H9 (cell line): ENCODE measurements at regions not wholly inside any gene's neighbourhood (a gene's known extent, or its start where the extent isn't known, plus 50 kb on each side); places are given as distances from the start of the nearest gene placed in this dataset.

ENCODE experiments used
- DNase-seq: peaks from one replicate; pipeline ENCODE4 v3.0.0-alpha.2; 2017
- H2AFZ ChIP-seq: one replicate; pipeline ENCODE4 v1.6.1; 2013; ENCODE audit warnings: mild to moderate bottlenecking, low read length, control low read depth, moderate library complexity
- H2AK5ac ChIP-seq: 2 replicates; pipeline ENCODE4 v1.6.1; 2013; ENCODE audit warnings: low read length, control low read depth, mixed read lengths; ENCODE audit not compliant: insufficient read length
- H2BK120ac ChIP-seq: one replicate; pipeline ENCODE4 v1.6.1; 2013; ENCODE audit warnings: low read depth, mild to moderate bottlenecking, low read length, control low read depth, inconsistent platforms; ENCODE audit not compliant: poor library complexity, severe bottlenecking
- H2BK12ac ChIP-seq: 2 replicates; pipeline ENCODE4 v1.6.1; 2013; ENCODE audit warnings: low read length, control low read depth, mixed read lengths, low read depth; ENCODE audit not compliant: insufficient read length
- H2BK15ac ChIP-seq: 2 replicates; pipeline ENCODE4 v1.6.1; 2013; ENCODE audit warnings: low read depth, low read length, control low read depth
- H2BK20ac ChIP-seq: one replicate; pipeline ENCODE4 v1.6.1; 2013; ENCODE audit warnings: low read depth, mild to moderate bottlenecking, low read length, control low read depth, inconsistent platforms; ENCODE audit not compliant: poor library complexity, severe bottlenecking
- H2BK5ac ChIP-seq: 2 replicates; pipeline ENCODE4 v1.6.1; 2013; ENCODE audit warnings: low read length, control low read depth, mixed read lengths; ENCODE audit not compliant: insufficient read length
- H3K14ac ChIP-seq: 2 replicates; pipeline ENCODE4 v1.6.1; 2013; ENCODE audit warnings: low read length, control low read depth; ENCODE audit not compliant: insufficient read depth
- H3K18ac ChIP-seq: 2 replicates; pipeline ENCODE4 v1.6.1; 2013; ENCODE audit warnings: low read depth, mild to moderate bottlenecking, mixed read lengths, low read length, control low read depth; ENCODE audit not compliant: insufficient read length
- H3K23ac ChIP-seq: 2 replicates; pipeline ENCODE4 v1.6.1; 2013; ENCODE audit warnings: low read length, control low read depth, mixed read lengths, low read depth; ENCODE audit not compliant: insufficient read length
- H3K23me2 ChIP-seq: 2 replicates; pipeline ENCODE4 v1.6.1; 2013; ENCODE audit warnings: low read depth, mild to moderate bottlenecking, mixed read lengths, low read length, control low read depth; ENCODE audit not compliant: insufficient read length, poor library complexity, severe bottlenecking
- H3K27ac ChIP-seq: 2 replicates; pipeline ENCODE4 v1.5.1; 2013; ENCODE audit warnings: low read length, control low read depth, mixed read lengths, low read depth; ENCODE audit not compliant: insufficient read length
- H3K27me3 ChIP-seq: 2 replicates; pipeline ENCODE4 v1.6.1; 2013; ENCODE audit warnings: low read length, control low read depth, inconsistent platforms; ENCODE audit not compliant: insufficient read depth
- H3K4ac ChIP-seq: 2 replicates; pipeline ENCODE4 v1.6.1; 2013; ENCODE audit warnings: low read depth, mild to moderate bottlenecking, control low read depth, inconsistent platforms, low read length, moderate library complexity
- H3K4me1 ChIP-seq: 2 replicates; pipeline ENCODE4 v1.6.1; 2013; ENCODE audit warnings: low read length, control low read depth, inconsistent platforms; ENCODE audit not compliant: insufficient read depth
- H3K4me2 ChIP-seq: 2 replicates; pipeline ENCODE4 v1.6.1; 2013; ENCODE audit warnings: low read length, control low read depth, mixed read lengths; ENCODE audit not compliant: insufficient read length, insufficient read depth
- H3K56ac ChIP-seq: 2 replicates; pipeline ENCODE4 v1.6.1; 2013; ENCODE audit warnings: low read depth, mild to moderate bottlenecking, mixed read lengths, low read length, control low read depth; ENCODE audit not compliant: insufficient read length
- H3K79me1 ChIP-seq: 2 replicates; pipeline ENCODE4 v1.6.1; 2013; ENCODE audit warnings: low read depth, mild to moderate bottlenecking, moderate library complexity, low read length, control low read depth, inconsistent platforms; ENCODE audit not compliant: insufficient read depth, poor library complexity, severe bottlenecking
- H3K79me2 ChIP-seq: 2 replicates; pipeline ENCODE4 v1.6.1; 2013; ENCODE audit warnings: low read length, control low read depth, inconsistent platforms; ENCODE audit not compliant: insufficient read depth
- H3K9ac ChIP-seq: 2 replicates; pipeline ENCODE4 v1.6.1; 2013; ENCODE audit warnings: low read length, control low read depth, mixed read lengths; ENCODE audit not compliant: insufficient read length; ENCODE audit errors: extremely low read depth
- H3K9me3 ChIP-seq: one replicate; pipeline ENCODE4 v1.6.1; 2013; ENCODE audit warnings: low read depth, low read length, inconsistent platforms; ENCODE audit not compliant: control insufficient read depth
- H3T11ph ChIP-seq: one replicate; pipeline ENCODE4 v1.6.1; 2013; ENCODE audit warnings: mild to moderate bottlenecking, low read length, control low read depth, inconsistent platforms
- H4K20me1 ChIP-seq: one replicate; pipeline ENCODE4 v1.6.1; 2013; ENCODE audit not compliant: control insufficient read depth, insufficient read length, insufficient read depth
- H4K5ac ChIP-seq: 2 replicates; pipeline ENCODE4 v1.6.1; 2013; ENCODE audit warnings: low read depth, mild to moderate bottlenecking, mixed read lengths, low read length, control low read depth; ENCODE audit not compliant: insufficient read length
- H4K8ac ChIP-seq: replicated peaks from 2 replicates; pipeline ENCODE4 v1.6.1; 2013; ENCODE audit warnings: low read length, control low read depth, mixed read lengths, low read depth; ENCODE audit not compliant: insufficient read length
- H4K91ac ChIP-seq: 2 replicates; pipeline ENCODE4 v1.6.1; 2013; ENCODE audit warnings: low read depth, mild to moderate bottlenecking, moderate library complexity, mixed read lengths, low read length, control low read depth; ENCODE audit not compliant: insufficient read length
- H3K27ac Mint-ChIP-seq, 3 experiments: 2 replicates in 2 of 3; 3 replicates in 1 of 3; pipeline ENCODE4 v1.8.0; 2020 to 2021; ENCODE audit warnings: mixed read lengths in 3 of 3, mild to moderate bottlenecking in 1 of 3, moderate library complexity in 1 of 3
- H3K27me3 Mint-ChIP-seq: 2 replicates; pipeline ENCODE4 v1.8.0; 2021; ENCODE audit warnings: low read depth, mild to moderate bottlenecking, moderate library complexity, mixed read lengths
- H3K36me3 Mint-ChIP-seq, 3 experiments: 2 replicates in 2 of 3; 3 replicates in 1 of 3; pipeline ENCODE4 v1.8.0; 2020 to 2021; ENCODE audit warnings: low read depth in 3 of 3, mixed read lengths in 3 of 3; ENCODE audit not compliant: insufficient read depth in 1 of 3
- H3K4me1 Mint-ChIP-seq, 2 experiments: 2 replicates each; pipeline ENCODE4 v1.8.0; 2020; ENCODE audit warnings: mixed read lengths in 2 of 2
- H3K4me3 Mint-ChIP-seq, 2 experiments: 2 replicates in 1 of 2; 3 replicates in 1 of 2; pipeline ENCODE4 v1.8.0; 2020 to 2021; ENCODE audit warnings: mild to moderate bottlenecking in 2 of 2, mixed read lengths in 2 of 2, moderate library complexity in 1 of 2
- H3K9me3 Mint-ChIP-seq, 2 experiments: 2 replicates in 1 of 2; 3 replicates in 1 of 2; pipeline ENCODE4 v1.8.0; 2020; ENCODE audit warnings: mild to moderate bottlenecking in 2 of 2, mixed read lengths in 2 of 2, moderate library complexity in 1 of 2
- CTCF ChIP-seq: fragments of 200-600 bp; sonication (generic); conservative IDR thresholded peaks from 3 replicates; pipeline ENCODE4 v1.8.0; 2021; ENCODE audit warnings: antibody characterized with exemption, mild to moderate bottlenecking
- WGBS: extraction: QIAGEN DNeasy Blood & Tissue Kit; methylation state at CpG from one replicate; pipeline ENCODE4 v1.1.7; 2013; ENCODE audit warnings: missing lambda C conversion rate, low lambda C conversion rate, mixed read lengths; ENCODE audit not compliant: insufficient read length; ENCODE audit errors: extremely low coverage; 5-methylcytosine and 5-hydroxymethylcytosine counted together

- H3K27me3 Mint-ChIP-seq = no peaks in the 10 kb centered on the region; the same call in 1 of the 2 replicates
- H3K18ac ChIP-seq = no peak overlapping the region
- H2BK5ac ChIP-seq = no peak overlapping the region
- H3K9me3 Mint-ChIP-seq = no peaks in the 10 kb centered on the region
- H3K56ac ChIP-seq = no peak overlapping the region
- no peak overlapping the region for H4K91ac ChIP-seq
- no peak overlapping the region for H3K9ac ChIP-seq
- no peak overlapping the region for H3K14ac ChIP-seq
- no peaks in the 10 kb centered on the region for H4K20me1 ChIP-seq
- H3K79me2 ChIP-seq = no peaks in the 10 kb centered on the region
- no peaks in the 10 kb centered on the region for H3K36me3 Mint-ChIP-seq
- H2AFZ ChIP-seq = no peak overlapping the region
- H3K27ac ChIP-seq = no peak overlapping the region
- H3K79me1 ChIP-seq = no peaks in the 10 kb centered on the region
- no peak overlapping the region for H2AK5ac ChIP-seq
- H3K27ac Mint-ChIP-seq = no peak overlapping the region; a peak in 1 of 7 replicates
- no peaks in the 10 kb centered on the region for H3K23me2 ChIP-seq
- H3K9me3 ChIP-seq = no peaks in the 10 kb centered on the region
- no peak overlapping the region for H2BK20ac ChIP-seq
- no peak overlapping the region for H3K23ac ChIP-seq
- no peak overlapping the region for H3K4ac ChIP-seq
- no peak overlapping the region for H3K4me3 Mint-ChIP-seq
- H3K4me1 ChIP-seq = no peaks in the 10 kb centered on the region; the same call in 1 of the 2 replicates
- H4K5ac ChIP-seq = no peak overlapping the region
- no peaks in the 10 kb centered on the region for H3K27me3 ChIP-seq
- no peak for DNase-seq
- H2BK12ac ChIP-seq = no peak overlapping the region
- no peak overlapping the region for H2BK120ac ChIP-seq
- WGBS = no CpG with 5 or more reads among the region's 8 CpGs
- H3K4me1 Mint-ChIP-seq = peaks cover 5 to 23% of the 10 kb centered on the region in 2 experiments; a peak in 3 of 4 replicates
- no peak overlapping the region for H4K8ac ChIP-seq
- no peak for TF ChIP-seq CTCF
- no peak overlapping the region for H3T11ph ChIP-seq
- H2BK15ac ChIP-seq = no peak overlapping the region
- no peak overlapping the region for H3K4me2 ChIP-seq
Observed at GRCh38 chr20:23257848-23258746, 92.5 kb upstream of the NXT1 start.
